MM.1S (cell line): ENCODE measurements at regions not wholly inside any gene's neighbourhood (a gene's known extent, or its start where the extent isn't known, plus 50 kb on each side); places are given as distances from the start of the nearest gene placed in this dataset.

ENCODE experiments used
- EZH2 ChIP-seq: fragments of 300-600 bp; sonication (generic); optimal IDR thresholded peaks from 2 replicates; pipeline ENCODE3; 2017; ENCODE audit warnings: low read depth, mild to moderate bottlenecking, antibody characterized with exemption, low read length, mixed read lengths
- EZH2phosphoT487 ChIP-seq: fragments of 300-600 bp; sonication (generic); IDR thresholded peaks from 2 replicates; pipeline ENCODE4 v1.6.1; 2018; ENCODE audit warnings: antibody characterized with exemption, low read length
- TF ChIP-seq, protein P1 (sequence below): fragments of 300-600 bp; sonication (generic); IDR thresholded peaks from 2 replicates; pipeline ENCODE4 v1.5.1; 2016; ENCODE audit warnings: antibody characterized with exemption, low read length, mixed read lengths

GRCh38 chr1:4323309-4323708 is 331.1 kb upstream of the AJAP1 start:
- TF ChIP-seq EZH2 (no peak), EZH2phosphoT487 (no peak)
- TF ChIP-seq, protein P1, sequence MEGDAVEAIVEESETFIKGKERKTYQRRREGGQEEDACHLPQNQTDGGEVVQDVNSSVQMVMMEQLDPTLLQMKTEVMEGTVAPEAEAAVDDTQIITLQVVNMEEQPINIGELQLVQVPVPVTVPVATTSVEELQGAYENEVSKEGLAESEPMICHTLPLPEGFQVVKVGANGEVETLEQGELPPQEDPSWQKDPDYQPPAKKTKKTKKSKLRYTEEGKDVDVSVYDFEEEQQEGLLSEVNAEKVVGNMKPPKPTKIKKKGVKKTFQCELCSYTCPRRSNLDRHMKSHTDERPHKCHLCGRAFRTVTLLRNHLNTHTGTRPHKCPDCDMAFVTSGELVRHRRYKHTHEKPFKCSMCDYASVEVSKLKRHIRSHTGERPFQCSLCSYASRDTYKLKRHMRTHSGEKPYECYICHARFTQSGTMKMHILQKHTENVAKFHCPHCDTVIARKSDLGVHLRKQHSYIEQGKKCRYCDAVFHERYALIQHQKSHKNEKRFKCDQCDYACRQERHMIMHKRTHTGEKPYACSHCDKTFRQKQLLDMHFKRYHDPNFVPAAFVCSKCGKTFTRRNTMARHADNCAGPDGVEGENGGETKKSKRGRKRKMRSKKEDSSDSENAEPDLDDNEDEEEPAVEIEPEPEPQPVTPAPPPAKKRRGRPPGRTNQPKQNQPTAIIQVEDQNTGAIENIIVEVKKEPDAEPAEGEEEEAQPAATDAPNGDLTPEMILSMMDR = no peak
